T-cell (primary cell): ENCODE measurements at regions not wholly inside any gene's neighbourhood (a gene's known extent, or its start where the extent isn't known, plus 50 kb on each side); places are given as distances from the start of the nearest gene placed in this dataset.

Experiments
- ATAC-seq, 4 experiments: fragments of 200-7000 bp in 3 of 4; fragments of 150-1000 bp in 1 of 4; cut with Tn5 transposase; replicated peaks in 1 of 4; 1 replicate in 3 of 4; 2 replicates in 1 of 4; pipeline ENCODE4 v1.10.0; 2021; ENCODE audit warnings: moderate library complexity in 3 of 4, mild to moderate bottlenecking in 2 of 4, moderate number of reproducible peaks in 1 of 4
- CTCF ChIA-PET, 2 donors: fragments of 300-600 bp; sonication (Branson Sonifier 250); formaldehyde crosslinking; loops; one replicate each; lab custom pipeline; 2022; ENCODE audit warnings: antibody characterized with exemption in 2 of 2; lab: Charles Lee
- POLR2A ChIA-PET, 2 donors: fragments of 300-600 bp; sonication (Branson Sonifier 250); formaldehyde crosslinking; loops; one replicate each; lab custom pipeline; 2022; ENCODE audit warnings: antibody characterized with exemption in 2 of 2; lab: Charles Lee
- DNase-seq, 35 experiments: peaks; one replicate each; pipeline versions ENCODE4 v3.0.0 to v3.0.0-alpha.2; 2013 to 2023
- H3K27ac ChIP-seq: one replicate; pipeline ENCODE4 v1.5.1; 2013; ENCODE audit warnings: low read length
- H3K27me3 ChIP-seq, 2 experiments: replicated peaks in 1 of 2; 1 replicate in 1 of 2; 2 replicates in 1 of 2; pipeline versions ENCODE4 v1.6.1 to v1.7.0; 2013; ENCODE audit warnings: low read length in 1 of 2, mixed read lengths in 1 of 2; ENCODE audit not compliant: control insufficient read depth in 2 of 2, insufficient read depth in 2 of 2; ENCODE audit errors: extremely low read depth in 1 of 2
- H3K36me3 ChIP-seq, 2 donors: 1 replicate in 1 of 2; 2 replicates in 1 of 2; pipeline versions ENCODE4 v1.6.1 to v1.7.0; 2013; ENCODE audit warnings: low read length in 1 of 2; ENCODE audit not compliant: control insufficient read depth in 2 of 2, insufficient read depth in 1 of 2; ENCODE audit errors: extremely low read depth in 1 of 2
- H3K4me1 ChIP-seq, 2 experiments: 1 replicate in 1 of 2; 2 replicates in 1 of 2; pipeline versions ENCODE4 v1.6.1 to v1.7.0; 2013; ENCODE audit warnings: low read length in 2 of 2, mixed read lengths in 1 of 2; ENCODE audit not compliant: insufficient read depth in 2 of 2, control insufficient read depth in 1 of 2; ENCODE audit errors: extremely low read depth in 1 of 2
- H3K4me3 ChIP-seq, 2 donors: 1 replicate in 1 of 2; 2 replicates in 1 of 2; pipeline versions ENCODE4 v1.5.1 to v1.7.0; 2013; ENCODE audit warnings: mild to moderate bottlenecking in 2 of 2, low read length in 1 of 2, moderate library complexity in 1 of 2; ENCODE audit not compliant: control insufficient read depth in 1 of 2; ENCODE audit errors: extremely low read depth in 1 of 2
- H3K9me3 ChIP-seq: 2 replicates; pipeline ENCODE4 v1.7.0; 2013
- H3K27ac Mint-ChIP-seq, 2 donors: one replicate each; pipeline ENCODE4 v1.8.0; 2020 to 2021; ENCODE audit warnings: mild to moderate bottlenecking in 2 of 2, mixed read lengths in 2 of 2
- H3K27me3 Mint-ChIP-seq, 2 donors: one replicate each; pipeline ENCODE4 v1.8.0; 2021 to 2022; ENCODE audit warnings: mixed read lengths in 2 of 2
- H3K36me3 Mint-ChIP-seq: one replicate; pipeline ENCODE4 v1.8.0; 2021; ENCODE audit warnings: mixed read lengths
- H3K4me1 Mint-ChIP-seq, 3 donors: one replicate each; pipeline ENCODE4 v1.8.0; 2020 to 2022; ENCODE audit warnings: mixed read lengths in 3 of 3, mild to moderate bottlenecking in 1 of 3
- H3K4me3 Mint-ChIP-seq, 3 donors: one replicate each; pipeline ENCODE4 v1.8.0; 2020 to 2022; ENCODE audit warnings: mild to moderate bottlenecking in 3 of 3, mixed read lengths in 3 of 3, moderate library complexity in 3 of 3
- H3K9me3 Mint-ChIP-seq, 3 donors: one replicate each; pipeline ENCODE4 v1.8.0; 2020 to 2022; ENCODE audit warnings: mixed read lengths in 3 of 3
- WGBS: methylation state at CpG from one replicate; pipeline ENCODE4 v1.1.5; 2013; ENCODE audit warnings: missing lambda C conversion rate; ENCODE audit not compliant: insufficient coverage; 5-methylcytosine and 5-hydroxymethylcytosine counted together

- Histone ChIP-seq H3K4me3 (no peak overlapping the region), H3K36me3 (no peaks in the 10 kb centered on the region), H3K4me1 (no peaks in the 10 kb centered on the region), H3K9me3 (no peaks in the 10 kb centered on the region), H3K27ac (no peak overlapping the region), H3K27me3 (peaks cover 0 to 2% of the 10 kb centered on the region in 2 experiments)
- ATAC-seq: no peak
- no peak for DNase-seq
- no peak overlapping the region for H3K4me3 Mint-ChIP-seq
- ChIA-PET CTCF (no interaction called here), POLR2A (no interaction called here)
- no peaks in the 10 kb centered on the region for H3K4me1 Mint-ChIP-seq
- H3K27ac Mint-ChIP-seq: no peak overlapping the region
- H3K27me3 Mint-ChIP-seq: peaks cover 0 to 4% of the 10 kb centered on the region in 2 donors
- WGBS: 75% methylated on average over 15 of the region's 16 CpGs
- no peaks in the 10 kb centered on the region for H3K36me3 Mint-ChIP-seq
- no peaks in the 10 kb centered on the region for H3K9me3 Mint-ChIP-seq
These were observed 69.7 kb upstream of the MGMT start for GRCh38 chr10:129397198-129397974.

- no peaks in the 10 kb centered on the region for H3K36me3 ChIP-seq
- no peak overlapping the region for H3K27ac ChIP-seq
- Mint-ChIP-seq H3K27ac (no peak overlapping the region), H3K36me3 (no peaks in the 10 kb centered on the region), H3K9me3 (no peaks in the 10 kb centered on the region), H3K27me3 (no peaks in the 10 kb centered on the region), H3K4me3 (no peak overlapping the region), H3K4me1 (no peaks in the 10 kb centered on the region)
- no CpG with 5 or more reads among the region's 2 CpGs for WGBS
- H3K9me3 ChIP-seq: no peaks in the 10 kb centered on the region
- CTCF ChIA-PET: no interaction called here
- peaks cover 0 to 12% of the 10 kb centered on the region in 2 experiments for H3K27me3 ChIP-seq
- ATAC-seq (no peak), DNase-seq (no peak)
- POLR2A ChIA-PET: no interaction called here
- H3K4me3 ChIP-seq: no peak overlapping the region
- H3K4me1 ChIP-seq: no peaks in the 10 kb centered on the region
These were observed 68.3 kb upstream of the MGMT start for GRCh38 chr10:129398711-129399141.

DNA sequence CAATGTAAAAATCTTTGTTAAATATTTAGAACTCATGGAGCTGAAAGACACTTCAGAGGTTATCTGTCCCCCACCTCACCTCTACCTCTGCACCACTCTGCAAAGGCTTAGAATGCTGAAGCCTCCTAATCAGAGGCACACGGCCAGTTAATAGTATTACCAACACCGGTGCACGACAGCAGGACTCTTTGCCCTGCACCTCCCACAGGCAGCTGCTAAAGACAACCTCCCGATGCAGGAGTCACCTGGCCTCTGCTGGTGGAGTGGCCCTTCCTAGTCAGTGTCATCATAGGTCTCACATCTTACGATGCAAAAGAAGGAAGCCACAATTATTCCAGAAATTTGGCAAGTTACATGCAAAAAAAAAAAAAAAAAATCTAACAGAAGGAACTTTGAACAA is 66.6 kb upstream of the MGMT start:
- no peak overlapping the region for H3K27ac ChIP-seq
- ATAC-seq (no peak), DNase-seq (no peak)
- H3K27me3 ChIP-seq: peaks cover 0 to 15% of the 10 kb centered on the region in 2 experiments
- Mint-ChIP-seq H3K27me3 (no peaks in the 10 kb centered on the region), H3K27ac (no peak overlapping the region), H3K36me3 (no peaks in the 10 kb centered on the region), H3K4me1 (no peaks in the 10 kb centered on the region), H3K4me3 (no peak overlapping the region), H3K9me3 (no peaks in the 10 kb centered on the region)
- H3K4me1 ChIP-seq: no peaks in the 10 kb centered on the region
- POLR2A ChIA-PET: interaction anchor here in 1 of 2 donors (0.6 kb wide), 1 partner anchor 160 kb away, joined by 3 read pairs; no protein-coding TSS in a partner anchor
- H3K36me3 ChIP-seq: no peaks in the 10 kb centered on the region
- CTCF ChIA-PET: no interaction called here
- no peak overlapping the region for H3K4me3 ChIP-seq
- no peaks in the 10 kb centered on the region for H3K9me3 ChIP-seq
- 81% methylated on average over 4 of the region's 5 CpGs for WGBS

- POLR2A ChIA-PET: no interaction called here
- no peaks in the 10 kb centered on the region for H3K4me1 Mint-ChIP-seq
- H3K36me3 ChIP-seq: no peaks in the 10 kb centered on the region
- WGBS: 88% methylated on average over 10 of the region's 16 CpGs
- no peaks in the 10 kb centered on the region for H3K9me3 Mint-ChIP-seq
- no peaks in the 10 kb centered on the region for H3K9me3 ChIP-seq
- no peak overlapping the region for H3K4me3 Mint-ChIP-seq
- H3K27ac Mint-ChIP-seq: no peak overlapping the region
- no peak overlapping the region for H3K4me3 ChIP-seq
- ATAC-seq (no peak), DNase-seq (no peak)
- H3K4me1 ChIP-seq: no peaks in the 10 kb centered on the region
- peaks cover 0 to 12% of the 10 kb centered on the region in 2 donors for H3K27me3 Mint-ChIP-seq
- no peaks in the 10 kb centered on the region for H3K36me3 Mint-ChIP-seq
- H3K27ac ChIP-seq: no peak overlapping the region
- peaks cover 0 to 19% of the 10 kb centered on the region in 2 experiments for H3K27me3 ChIP-seq
- CTCF ChIA-PET: no interaction called here
These were observed 64.6 kb upstream of the MGMT start for GRCh38 chr10:129402459-129402858.

GRCh38 chr10:129404091-129404490 is 63.0 kb upstream of the MGMT start:
- peaks cover 4 to 12% of the 10 kb centered on the region in 2 donors for H3K27me3 Mint-ChIP-seq
- no peaks in the 10 kb centered on the region for H3K4me1 ChIP-seq
- 40% methylated on average over 1 of the region's 13 CpGs for WGBS
- no peak overlapping the region for H3K27ac Mint-ChIP-seq
- no peaks in the 10 kb centered on the region for H3K36me3 ChIP-seq
- H3K9me3 Mint-ChIP-seq: no peaks in the 10 kb centered on the region
- ChIA-PET POLR2A (no interaction called here), CTCF (no interaction called here)
- no peaks in the 10 kb centered on the region for H3K36me3 Mint-ChIP-seq
- no peak for DNase-seq
- H3K4me1 Mint-ChIP-seq: no peaks in the 10 kb centered on the region
- H3K4me3 ChIP-seq: no peak overlapping the region
- no peaks in the 10 kb centered on the region for H3K9me3 ChIP-seq
- no peak for ATAC-seq
- H3K27me3 ChIP-seq: peaks cover 0 to 19% of the 10 kb centered on the region in 2 experiments
- no peak overlapping the region for H3K27ac ChIP-seq
- H3K4me3 Mint-ChIP-seq: no peak overlapping the region

DNA sequence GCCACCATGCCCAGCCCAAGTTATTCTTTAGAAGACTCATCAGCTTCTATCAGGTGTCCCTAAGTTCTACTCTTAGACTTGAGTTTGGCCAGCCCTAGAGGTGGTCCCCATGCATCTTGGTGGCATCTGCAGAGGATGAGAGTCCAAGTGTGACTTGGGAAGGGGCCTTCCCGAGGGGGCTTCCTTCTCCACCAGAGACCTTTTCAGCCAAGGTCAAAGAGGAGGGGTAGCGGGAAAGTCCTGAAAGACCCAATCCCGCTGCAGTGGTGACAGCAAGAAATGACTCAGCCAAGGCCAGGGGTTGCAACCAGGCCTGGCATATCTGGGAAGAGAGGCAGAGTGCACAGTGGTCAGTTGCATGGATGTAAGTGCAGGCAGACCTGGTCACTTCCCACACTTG is 61.7 kb upstream of the MGMT start:
- Histone ChIP-seq H3K27ac (no peak overlapping the region), H3K4me3 (no peak overlapping the region), H3K4me1 (no peaks in the 10 kb centered on the region), H3K27me3 (peaks cover 0 to 18% of the 10 kb centered on the region in 2 experiments), H3K9me3 (no peaks in the 10 kb centered on the region), H3K36me3 (no peaks in the 10 kb centered on the region)
- no peaks in the 10 kb centered on the region for H3K36me3 Mint-ChIP-seq
- 67% methylated on average over 3 of the region's 3 CpGs for WGBS
- ChIA-PET POLR2A (interaction anchor here in 1 of 2 donors (0.5 kb wide), 1 partner anchor 674 kb away, joined by 3 read pairs; no protein-coding TSS in a partner anchor), CTCF (no interaction called here)
- no peak for ATAC-seq
- H3K27me3 Mint-ChIP-seq: peaks cover 4 to 12% of the 10 kb centered on the region in 2 donors
- H3K4me3 Mint-ChIP-seq: no peak overlapping the region
- no peak for DNase-seq
- H3K4me1 Mint-ChIP-seq: no peaks in the 10 kb centered on the region
- H3K27ac Mint-ChIP-seq: no peak overlapping the region
- no peaks in the 10 kb centered on the region for H3K9me3 Mint-ChIP-seq
